ENCODE measurements at regions not wholly inside any gene's neighbourhood (a gene's known extent, or its start where the extent isn't known, plus 50 kb on each side); places are given as distances from the start of the nearest gene placed in this dataset.

DNA sequence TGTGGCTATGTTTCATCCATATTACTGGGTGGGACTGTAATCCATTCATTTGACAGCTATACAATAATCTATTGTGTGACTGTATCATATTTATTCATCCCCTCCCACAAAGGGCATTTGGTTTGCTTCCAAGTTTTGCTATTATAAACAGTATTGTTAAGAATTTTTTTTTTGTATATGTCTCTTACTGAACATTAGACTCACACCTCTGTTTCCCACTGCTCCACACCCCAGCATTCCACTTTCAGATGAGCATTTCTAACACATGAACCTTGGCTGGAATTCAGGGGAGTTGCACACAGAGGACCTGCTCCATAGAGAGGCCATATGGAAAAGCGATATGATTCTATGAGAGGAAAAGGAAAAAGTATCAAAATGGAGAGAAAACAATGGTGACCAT is 81.6 kb upstream of the DKK2 start:
- TF ChIP-seq, protein P1, sequence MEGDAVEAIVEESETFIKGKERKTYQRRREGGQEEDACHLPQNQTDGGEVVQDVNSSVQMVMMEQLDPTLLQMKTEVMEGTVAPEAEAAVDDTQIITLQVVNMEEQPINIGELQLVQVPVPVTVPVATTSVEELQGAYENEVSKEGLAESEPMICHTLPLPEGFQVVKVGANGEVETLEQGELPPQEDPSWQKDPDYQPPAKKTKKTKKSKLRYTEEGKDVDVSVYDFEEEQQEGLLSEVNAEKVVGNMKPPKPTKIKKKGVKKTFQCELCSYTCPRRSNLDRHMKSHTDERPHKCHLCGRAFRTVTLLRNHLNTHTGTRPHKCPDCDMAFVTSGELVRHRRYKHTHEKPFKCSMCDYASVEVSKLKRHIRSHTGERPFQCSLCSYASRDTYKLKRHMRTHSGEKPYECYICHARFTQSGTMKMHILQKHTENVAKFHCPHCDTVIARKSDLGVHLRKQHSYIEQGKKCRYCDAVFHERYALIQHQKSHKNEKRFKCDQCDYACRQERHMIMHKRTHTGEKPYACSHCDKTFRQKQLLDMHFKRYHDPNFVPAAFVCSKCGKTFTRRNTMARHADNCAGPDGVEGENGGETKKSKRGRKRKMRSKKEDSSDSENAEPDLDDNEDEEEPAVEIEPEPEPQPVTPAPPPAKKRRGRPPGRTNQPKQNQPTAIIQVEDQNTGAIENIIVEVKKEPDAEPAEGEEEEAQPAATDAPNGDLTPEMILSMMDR (IDR thresholded peaks at IDR 0.05; ENCODE audit: insufficient read depth, low read length, severe bottlenecking), result no peak

GRCh38 chr4:107115185-107115847 is 79.2 kb upstream of the DKK2 start:
- TF ChIP-seq, protein P1 (IDR thresholded peaks at IDR 0.05; ENCODE audit: insufficient read depth, low read length, severe bottlenecking), result no peak
- Histone ChIP-seq H3K4me3 (ENCODE audit: low read depth, low read length) (no peak overlapping the region), H3K27me3 (ENCODE audit: control insufficient read depth, insufficient read depth, low read length) (no peaks in the 10 kb centered on the region), H3K36me3 (ENCODE audit: control insufficient read depth, insufficient read depth, low read length) (no peaks in the 10 kb centered on the region)
- DNase-seq (ENCODE audit: low read depth), result peak; percentile 20
- FAIRE-seq, result no peak

More for the DNA sequence above, 81.6 kb upstream of the DKK2 start:
- H3K36me3 ChIP-seq (ENCODE audit: control insufficient read depth, insufficient read depth, low read length), result no peaks in the 10 kb centered on the region
- FAIRE-seq (no peak), DNase-seq (ENCODE audit: low read depth) (no peak)
- no peak overlapping the region for H3K4me3 ChIP-seq (ENCODE audit: low read depth, low read length)
- no peaks in the 10 kb centered on the region for H3K27me3 ChIP-seq (ENCODE audit: control insufficient read depth, insufficient read depth, low read length)

DNA sequence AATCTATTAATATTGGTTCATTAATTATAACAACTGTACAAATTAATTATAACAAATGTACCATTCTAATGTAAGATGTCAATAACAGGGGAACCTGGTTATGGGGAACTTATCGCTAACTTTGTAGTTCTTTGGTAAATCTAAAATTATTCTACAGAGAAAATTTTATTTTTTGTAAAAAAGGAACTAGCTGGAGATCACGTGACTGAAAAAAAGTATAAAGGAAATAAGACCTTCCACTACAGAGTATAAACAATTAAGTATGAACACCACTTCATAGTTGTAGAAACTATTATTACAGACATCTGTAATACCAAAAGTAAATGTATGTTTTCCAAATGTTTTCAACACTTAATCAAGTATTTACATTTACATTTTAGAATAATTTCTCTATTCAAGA is 77.9 kb upstream of the DKK2 start:
- no peak for FAIRE-seq
- Histone ChIP-seq H3K4me3 (ENCODE audit: low read depth, low read length) (no peak overlapping the region), H3K27me3 (ENCODE audit: control insufficient read depth, insufficient read depth, low read length) (no peaks in the 10 kb centered on the region), H3K36me3 (ENCODE audit: control insufficient read depth, insufficient read depth, low read length) (no peaks in the 10 kb centered on the region)
- DNase-seq (ENCODE audit: low read depth), result no peak
- TF ChIP-seq, protein P1 (IDR thresholded peaks at IDR 0.05; ENCODE audit: insufficient read depth, low read length, severe bottlenecking), result no peak

DNA sequence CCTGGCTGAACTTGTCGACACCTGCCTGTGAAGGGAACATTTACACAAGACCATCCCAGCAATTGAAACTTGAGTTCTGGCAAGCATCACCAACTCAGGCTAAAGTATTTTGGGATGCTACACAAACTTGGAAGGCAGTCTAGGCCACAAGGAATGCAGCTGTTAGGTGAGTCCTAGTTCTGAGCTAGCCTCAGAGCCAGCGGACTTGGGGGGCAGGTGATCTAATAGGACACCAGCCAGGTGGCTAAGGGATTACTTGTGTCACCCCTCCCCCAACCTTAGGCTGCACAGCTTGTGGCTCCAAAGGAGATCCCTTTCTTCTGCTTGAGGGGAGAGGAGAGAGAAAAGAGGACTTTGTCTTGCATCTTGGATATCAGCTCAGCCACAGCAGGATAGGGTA is 62.3 kb upstream of the DKK2 start:
- H3K36me3 ChIP-seq (ENCODE audit: control insufficient read depth, insufficient read depth, low read length), result no peaks in the 10 kb centered on the region
- H3K4me3 ChIP-seq (ENCODE audit: low read depth, low read length), result no peak overlapping the region
- FAIRE-seq (peak; percentile 43), DNase-seq (ENCODE audit: low read depth) (peak; percentile 35)
- H3K27me3 ChIP-seq (ENCODE audit: control insufficient read depth, insufficient read depth, low read length), result no peaks in the 10 kb centered on the region
- TF ChIP-seq, protein P1 (IDR thresholded peaks at IDR 0.05; ENCODE audit: insufficient read depth, low read length, severe bottlenecking), result no peak

DNA sequence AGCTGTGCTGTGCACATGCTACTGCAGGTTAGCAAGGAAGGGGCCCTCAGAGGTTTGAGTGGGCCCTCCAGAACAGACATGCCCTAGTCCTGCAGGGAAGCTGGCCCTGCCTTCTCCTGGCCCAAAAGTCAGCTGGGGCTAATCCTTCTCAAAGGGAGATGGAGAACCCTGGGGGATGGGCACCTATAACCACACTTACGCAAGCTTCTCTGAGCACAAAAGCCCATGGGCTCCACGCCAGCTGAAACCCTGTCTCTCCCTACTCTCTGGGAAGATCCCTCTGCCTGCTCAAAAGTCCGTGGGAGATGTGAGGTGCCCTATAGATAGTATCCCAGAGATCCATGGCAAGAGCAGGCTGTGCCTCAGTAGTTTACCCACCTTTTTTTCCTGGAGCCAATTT is 58.9 kb upstream of the DKK2 start:
- DNase-seq (ENCODE audit: low read depth) (no peak), FAIRE-seq (no peak)
- Histone ChIP-seq H3K27me3 (ENCODE audit: control insufficient read depth, insufficient read depth, low read length) (no peaks in the 10 kb centered on the region), H3K4me3 (ENCODE audit: low read depth, low read length) (no peak overlapping the region), H3K36me3 (ENCODE audit: control insufficient read depth, insufficient read depth, low read length) (no peaks in the 10 kb centered on the region)
- TF ChIP-seq, protein P1 (IDR thresholded peaks at IDR 0.05; ENCODE audit: insufficient read depth, low read length, severe bottlenecking), result no peak

DNA sequence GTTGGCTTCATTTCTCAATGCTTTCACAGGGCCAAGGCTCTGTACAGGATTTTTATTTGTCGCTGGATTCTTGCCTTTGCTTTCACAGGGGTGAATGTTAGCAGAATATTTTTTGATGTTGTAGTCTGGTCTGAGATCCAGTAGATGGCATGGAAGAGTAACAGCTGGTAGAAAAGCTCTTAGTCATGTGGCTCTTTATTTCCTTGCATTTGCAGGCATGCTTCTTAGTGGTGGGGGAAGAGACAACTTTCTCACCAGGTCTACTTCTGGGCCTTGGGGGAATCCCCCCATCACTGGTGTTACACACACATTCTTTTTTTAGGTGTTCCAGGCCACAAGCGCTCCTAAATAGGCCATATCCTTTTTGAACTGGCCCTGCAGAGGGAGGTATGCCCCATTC is 58.2 kb upstream of the DKK2 start:
- FAIRE-seq (peak; percentile 80), DNase-seq (ENCODE audit: low read depth) (peak; percentile 57)
- no peaks in the 10 kb centered on the region for H3K36me3 ChIP-seq (ENCODE audit: control insufficient read depth, insufficient read depth, low read length)
- H3K27me3 ChIP-seq (ENCODE audit: control insufficient read depth, insufficient read depth, low read length), result no peaks in the 10 kb centered on the region
- no peak overlapping the region for H3K4me3 ChIP-seq (ENCODE audit: low read depth, low read length)
- TF ChIP-seq, protein P1 (IDR thresholded peaks at IDR 0.05; ENCODE audit: insufficient read depth, low read length, severe bottlenecking), result peak; percentile 68
